GM20431 (cell line): ENCODE measurements at regions not wholly inside any gene's neighbourhood (a gene's known extent, or its start where the extent isn't known, plus 50 kb on each side); places are given as distances from the start of the nearest gene placed in this dataset.

Source experiments
- in situ Hi-C: fragments of 300-500 bp; cut with MseI, MboI; formaldehyde crosslinking; loops from one replicate; pipeline ENCODE4 v1.15.0; 2020; ENCODE audit warnings: low sequenced_read_pairs; ENCODE audit not compliant: unreplicated experiment

GRCh38 chr15:95968856-95969255 lies 361.6 kb upstream of the NR2F2 start:
- in situ Hi-C loops, result no loop called here

GRCh38 chr15:95970326-95970725 lies 360.2 kb upstream of the NR2F2 start:
- in situ Hi-C loops, result no loop called here

GRCh38 chr15:95972041-95972553 lies 358.4 kb upstream of the NR2F2 start:
- in situ Hi-C loops, result no loop called here

- in situ Hi-C loops, result no loop called here
Measured at GRCh38 chr15:95972812-95973211, 357.7 kb upstream of the NR2F2 start.

GRCh38 chr15:95973566-95974256 lies 356.8 kb upstream of the NR2F2 start:
- in situ Hi-C loops, result no loop called here

- in situ Hi-C loops, result no loop called here
Measured at GRCh38 chr15:95975212-95975611, 355.3 kb upstream of the NR2F2 start.

GRCh38 chr15:95979286-95979685 lies 351.2 kb upstream of the NR2F2 start:
- in situ Hi-C loops, result no loop called here

- in situ Hi-C loops, result no loop called here
Measured at GRCh38 chr15:95981209-95981608, 349.3 kb upstream of the NR2F2 start.

GRCh38 chr15:95987299-95987698 lies 343.2 kb upstream of the NR2F2 start:
- in situ Hi-C loops, result no loop called here

- in situ Hi-C loops, result no loop called here
Measured at GRCh38 chr15:95987886-95988573, 342.5 kb upstream of the NR2F2 start.

GRCh38 chr15:95988574-95988887 lies 342.0 kb upstream of the NR2F2 start:
- in situ Hi-C loops, result no loop called here

- in situ Hi-C loops, result no loop called here
Measured at GRCh38 chr15:95989392-95989791, 341.1 kb upstream of the NR2F2 start.

GRCh38 chr15:95990833-95991232 lies 339.7 kb upstream of the NR2F2 start:
- in situ Hi-C loops, result no loop called here

GRCh38 chr15:95994418-95994817 lies 336.1 kb upstream of the NR2F2 start:
- in situ Hi-C loops, result no loop called here

- in situ Hi-C loops, result no loop called here
Measured at GRCh38 chr15:95995375-95996168, 334.9 kb upstream of the NR2F2 start.

GRCh38 chr15:95996494-95996893 lies 334.0 kb upstream of the NR2F2 start:
- in situ Hi-C loops, result no loop called here

- in situ Hi-C loops, result no loop called here
Measured at GRCh38 chr15:95998935-95999334, 331.6 kb upstream of the NR2F2 start.

- in situ Hi-C loops, result no loop called here
Measured at GRCh38 chr15:96002890-96003859, 327.3 kb upstream of the NR2F2 start.

GRCh38 chr15:96005906-96006305 lies 324.6 kb upstream of the NR2F2 start:
- in situ Hi-C loops, result no loop called here

GRCh38 chr15:96011136-96011535 lies 319.4 kb upstream of the NR2F2 start:
- in situ Hi-C loops, result no loop called here
